Suprapubic skin (tissue), 3 donors: ENCODE measurements at regions not wholly inside any gene's neighbourhood (a gene's known extent, or its start where the extent isn't known, plus 50 kb on each side); places are given as distances from the start of the nearest gene placed in this dataset.

ENCODE experiments used
- POLR2A ChIP-seq, 2 donors: fragments of 450-650 bp; IDR thresholded peaks; one replicate each; pipeline ENCODE4 v1.6.1; 2017; ENCODE audit warnings: antibody characterized with exemption in 2 of 2, mild to moderate bottlenecking in 2 of 2, moderate library complexity in 2 of 2
- TF ChIP-seq, protein P1 (sequence below), 2 donors: fragments of 200-600 bp in 1 of 2; fragments of 450-650 bp in 1 of 2; sonication (generic) in 1 of 2; IDR thresholded peaks; one replicate each; pipeline ENCODE4 v1.5.1; 2016 to 2019; ENCODE audit warnings: antibody characterized with exemption in 2 of 2, mild to moderate bottlenecking in 1 of 2, moderate library complexity in 1 of 2

DNA sequence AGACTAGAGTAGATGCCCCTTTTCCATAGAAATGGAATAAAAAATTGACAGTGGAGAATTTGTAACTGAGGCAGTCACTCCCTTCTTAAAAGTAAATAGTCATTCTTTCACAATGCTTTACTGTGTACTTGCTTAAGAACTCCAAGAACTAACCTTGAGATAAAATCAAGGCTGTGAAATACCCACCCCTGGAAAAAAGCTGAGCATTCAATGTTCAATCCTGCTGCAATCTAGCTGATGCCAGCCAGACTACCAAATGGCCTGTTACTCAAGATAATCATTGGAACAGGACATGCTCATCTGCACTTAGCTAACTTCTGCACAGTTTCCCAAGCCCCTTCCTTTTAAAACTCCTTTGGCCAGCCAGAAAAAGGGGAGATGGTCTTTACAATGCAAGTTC lies 367.4 kb upstream of the GULP1 start:
- TF ChIP-seq, protein P1, sequence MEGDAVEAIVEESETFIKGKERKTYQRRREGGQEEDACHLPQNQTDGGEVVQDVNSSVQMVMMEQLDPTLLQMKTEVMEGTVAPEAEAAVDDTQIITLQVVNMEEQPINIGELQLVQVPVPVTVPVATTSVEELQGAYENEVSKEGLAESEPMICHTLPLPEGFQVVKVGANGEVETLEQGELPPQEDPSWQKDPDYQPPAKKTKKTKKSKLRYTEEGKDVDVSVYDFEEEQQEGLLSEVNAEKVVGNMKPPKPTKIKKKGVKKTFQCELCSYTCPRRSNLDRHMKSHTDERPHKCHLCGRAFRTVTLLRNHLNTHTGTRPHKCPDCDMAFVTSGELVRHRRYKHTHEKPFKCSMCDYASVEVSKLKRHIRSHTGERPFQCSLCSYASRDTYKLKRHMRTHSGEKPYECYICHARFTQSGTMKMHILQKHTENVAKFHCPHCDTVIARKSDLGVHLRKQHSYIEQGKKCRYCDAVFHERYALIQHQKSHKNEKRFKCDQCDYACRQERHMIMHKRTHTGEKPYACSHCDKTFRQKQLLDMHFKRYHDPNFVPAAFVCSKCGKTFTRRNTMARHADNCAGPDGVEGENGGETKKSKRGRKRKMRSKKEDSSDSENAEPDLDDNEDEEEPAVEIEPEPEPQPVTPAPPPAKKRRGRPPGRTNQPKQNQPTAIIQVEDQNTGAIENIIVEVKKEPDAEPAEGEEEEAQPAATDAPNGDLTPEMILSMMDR (IDR thresholded peaks at IDR 0.05): no peak
- TF ChIP-seq POLR2A (IDR thresholded peaks at IDR 0.05): no peak
